ENCODE measurements at regions not wholly inside any gene's neighbourhood (a gene's known extent, or its start where the extent isn't known, plus 50 kb on each side); places are given as distances from the start of the nearest gene placed in this dataset.
"Not testable (repeated sequence)": the region's sequence is repeated elsewhere in the genome, so short reads cannot be mapped to it uniquely, and the experiment has no call there.

- not testable (repeated sequence) for TF ChIP-seq CTCF, EP300, POLR2AphosphoS5 (IDR thresholded peaks at IDR 0.05)
Measured at GRCh38 chr5:62217095-62217494, 88.9 kb upstream of the KIF2A start.
